NCI-H146 treated with DMSO at 0.1 percent for 48 hours (cell line): ENCODE measurements at regions not wholly inside any gene's neighbourhood (a gene's known extent, or its start where the extent isn't known, plus 50 kb on each side); places are given as distances from the start of the nearest gene placed in this dataset.
"Not testable (repeated sequence)": the region's sequence is repeated elsewhere in the genome, so short reads cannot be mapped to it uniquely, and the experiment has no call there.

Experiments
- DNase-seq: peaks from one replicate; lab custom pipeline; 2025; ENCODE audit not compliant: unreplicated experiment; lab: John Stamatoyannopoulos, UW

DNA sequence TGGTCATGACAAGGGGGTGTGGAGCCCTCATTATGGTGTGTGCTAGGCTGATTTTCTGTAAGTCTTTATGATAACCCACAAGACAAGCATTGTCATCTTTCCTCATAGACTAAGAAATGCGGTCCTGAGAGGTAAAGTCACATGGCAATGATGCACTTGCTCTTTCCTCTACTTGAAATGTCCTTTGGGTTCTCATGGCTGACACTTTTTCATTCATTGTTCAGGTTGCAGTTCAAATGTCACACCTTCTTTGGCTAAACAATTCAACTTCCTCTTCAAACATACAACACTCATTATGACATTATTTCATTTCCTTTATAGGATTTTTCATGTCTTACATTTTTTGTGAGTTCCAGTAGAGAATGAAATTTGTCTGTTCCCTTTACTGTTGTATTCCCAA is 323.6 kb upstream of the PRR16 start:
- no peak for DNase-seq

DNA sequence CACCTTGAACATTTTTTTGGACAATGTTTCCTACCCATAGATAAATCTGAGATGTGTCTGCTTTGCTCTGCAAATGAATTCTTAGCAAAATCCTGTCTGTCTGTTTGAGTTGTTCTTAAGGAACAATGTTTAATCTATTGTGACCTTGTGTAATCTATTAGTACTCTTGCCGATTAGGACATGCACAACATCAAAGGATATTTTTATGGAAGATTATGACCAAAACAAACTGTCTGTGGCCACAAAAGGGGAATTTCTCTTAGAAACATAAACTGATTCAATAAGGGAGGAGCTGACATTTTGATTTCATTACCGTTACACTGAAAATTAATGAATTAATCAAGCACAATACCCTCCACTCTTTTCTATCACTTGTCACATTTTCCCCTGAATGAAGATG is 323.0 kb upstream of the PRR16 start:
- no peak for DNase-seq

DNA sequence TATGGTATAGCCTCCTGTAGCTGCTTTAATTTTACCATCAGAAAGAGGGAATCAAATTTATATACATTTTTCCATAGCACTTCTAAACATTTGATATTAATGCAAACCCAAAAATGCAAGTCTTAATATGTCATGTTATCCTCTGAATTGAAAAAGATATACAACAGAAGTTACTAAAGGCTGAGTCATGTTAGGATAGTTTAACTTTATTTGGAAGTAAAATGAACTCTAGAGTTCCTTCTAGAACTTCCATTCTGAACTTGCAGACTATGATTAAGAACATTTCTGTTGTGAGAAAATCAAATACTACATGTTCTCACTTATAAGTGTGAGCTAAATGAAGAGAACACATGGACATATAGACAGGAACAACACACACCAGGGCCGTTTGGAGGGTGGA is 317.3 kb upstream of the PRR16 start:
- no peak for DNase-seq

DNA sequence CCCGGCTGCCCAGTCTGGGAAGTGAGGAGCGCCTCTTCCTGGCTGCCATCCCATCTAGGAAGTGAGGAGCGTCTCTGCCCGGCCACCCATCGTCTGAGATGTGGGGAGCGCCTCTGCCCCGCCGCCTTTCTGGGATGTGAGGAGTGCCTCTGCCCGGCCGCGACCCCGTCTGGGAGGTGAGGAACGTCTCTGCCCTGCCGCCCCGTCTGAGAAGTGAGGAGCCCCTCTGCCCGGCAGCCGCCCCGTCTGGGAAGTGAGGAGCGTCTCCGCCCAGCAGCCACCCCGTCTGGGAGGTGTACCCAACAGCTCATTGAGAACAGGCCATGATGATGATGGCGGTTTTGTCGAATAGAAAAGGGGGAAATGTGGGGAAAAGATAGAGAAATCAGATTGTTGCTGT is 316.2 kb upstream of the PRR16 start:
- DNase-seq: not testable (repeated sequence)

DNA sequence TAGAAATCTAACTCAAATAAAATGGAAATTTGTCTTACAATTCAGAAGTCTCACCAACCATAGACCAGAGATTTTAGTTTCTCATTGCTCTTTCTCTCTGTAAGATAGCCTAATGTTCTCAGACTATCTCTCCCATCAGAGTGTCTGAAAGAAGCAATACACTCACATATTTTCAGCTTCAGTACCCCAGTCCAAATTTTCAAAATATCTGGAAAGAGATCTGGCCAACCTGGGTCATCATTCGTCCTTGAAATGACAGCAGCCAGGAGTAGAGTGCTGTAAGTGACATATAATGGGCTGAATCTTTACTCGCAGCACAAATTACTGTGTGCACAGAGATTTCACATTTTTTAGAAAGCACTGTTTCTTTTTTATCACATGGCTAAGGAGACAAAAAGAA is 313.3 kb upstream of the PRR16 start:
- no peak for DNase-seq

DNA sequence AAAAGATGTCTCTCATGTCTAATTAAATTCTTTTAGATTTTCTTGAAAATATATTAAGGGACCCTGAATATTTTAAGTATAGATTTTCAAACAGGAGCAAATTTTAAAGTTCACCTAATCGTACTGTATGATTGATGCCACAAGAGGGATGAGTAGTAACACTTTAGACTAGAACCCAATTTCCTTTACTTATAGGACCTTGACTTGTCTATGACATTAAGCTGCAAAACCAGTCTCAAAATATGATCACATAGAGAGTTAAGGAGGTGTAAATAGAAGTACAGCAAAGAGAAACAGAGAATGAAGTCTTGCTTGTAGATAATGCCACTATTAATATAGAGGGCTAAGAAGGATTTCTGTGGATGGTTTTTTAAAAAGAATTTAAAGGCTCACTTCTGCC is 312.9 kb upstream of the PRR16 start:
- DNase-seq: no peak

DNA sequence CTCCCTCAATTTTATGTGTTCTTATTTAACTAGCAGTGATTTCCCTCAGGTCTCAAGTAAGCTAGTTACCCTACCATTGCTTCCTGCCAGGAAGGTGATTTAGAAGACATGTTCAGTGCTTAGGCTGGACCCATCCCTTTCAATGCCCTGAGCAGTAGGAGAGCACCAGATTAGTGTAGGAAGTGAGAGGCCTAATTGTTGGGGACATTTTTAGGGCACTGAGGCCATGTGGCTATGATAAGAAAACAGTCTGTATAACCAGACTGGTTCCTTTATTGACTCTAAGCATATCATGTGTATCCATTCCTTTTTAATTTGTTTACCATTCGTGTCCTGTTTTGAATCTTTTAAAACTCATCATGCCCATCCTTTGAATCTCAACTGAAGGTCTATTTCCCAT is 312.3 kb upstream of the PRR16 start:
- DNase-seq: no peak

DNA sequence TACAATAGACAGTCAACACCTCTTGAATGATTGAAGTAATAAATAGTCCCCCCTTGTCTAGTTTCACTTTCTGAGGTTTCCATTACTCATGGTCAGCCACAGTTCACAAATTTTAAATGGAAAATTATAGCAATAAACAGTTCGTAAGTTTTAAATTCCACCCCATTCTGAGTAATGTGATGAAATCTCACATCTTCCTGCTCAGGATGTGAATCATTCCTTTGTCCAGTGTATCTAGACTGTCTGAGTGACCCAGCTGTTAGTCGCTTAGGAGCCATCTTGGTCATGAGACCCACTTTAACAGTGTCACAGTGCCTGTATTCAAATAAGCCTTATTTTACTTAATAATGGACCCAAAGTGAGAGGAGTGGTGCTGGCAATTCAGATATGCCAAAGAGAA is 311.6 kb upstream of the PRR16 start:
- no peak for DNase-seq

DNA sequence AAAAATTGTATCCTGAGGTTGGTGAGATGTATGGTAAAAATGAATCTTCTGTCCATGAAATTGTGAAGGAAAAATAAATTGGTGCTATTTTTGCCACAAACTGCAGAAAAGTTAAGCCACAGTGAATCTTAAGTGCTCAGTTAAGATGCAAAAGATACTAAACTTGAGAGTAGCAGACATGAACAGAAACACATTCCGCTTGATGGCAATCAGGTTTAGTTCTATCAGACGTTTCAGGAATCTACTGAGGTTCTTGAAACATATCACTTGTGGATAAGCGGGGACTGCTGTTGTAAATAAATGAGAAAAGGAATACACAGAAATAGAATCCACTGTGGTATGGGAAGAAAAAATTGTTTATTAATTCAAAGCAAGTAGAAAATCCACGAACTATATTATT is 311.2 kb upstream of the PRR16 start:
- DNase-seq: no peak

DNA sequence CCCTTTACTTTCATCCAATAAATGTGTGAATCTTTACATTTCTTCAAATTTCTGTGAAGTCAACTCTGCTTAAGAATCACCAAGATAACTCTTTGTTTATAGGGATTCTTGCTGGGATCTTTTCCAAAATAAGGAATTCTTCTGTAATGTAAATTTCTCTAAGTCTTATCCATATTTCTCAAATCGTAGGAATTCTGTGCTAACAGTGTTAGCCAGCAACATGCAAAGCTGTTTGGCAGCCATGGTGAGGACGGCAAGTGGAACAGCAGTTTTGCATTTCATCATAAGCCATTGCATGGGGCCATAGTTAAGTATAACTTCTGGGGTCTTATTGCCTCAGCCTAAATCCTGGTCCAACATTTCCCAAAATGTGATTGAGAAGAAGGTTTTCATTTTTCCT is 310.5 kb upstream of the PRR16 start:
- DNase-seq: no peak

DNA sequence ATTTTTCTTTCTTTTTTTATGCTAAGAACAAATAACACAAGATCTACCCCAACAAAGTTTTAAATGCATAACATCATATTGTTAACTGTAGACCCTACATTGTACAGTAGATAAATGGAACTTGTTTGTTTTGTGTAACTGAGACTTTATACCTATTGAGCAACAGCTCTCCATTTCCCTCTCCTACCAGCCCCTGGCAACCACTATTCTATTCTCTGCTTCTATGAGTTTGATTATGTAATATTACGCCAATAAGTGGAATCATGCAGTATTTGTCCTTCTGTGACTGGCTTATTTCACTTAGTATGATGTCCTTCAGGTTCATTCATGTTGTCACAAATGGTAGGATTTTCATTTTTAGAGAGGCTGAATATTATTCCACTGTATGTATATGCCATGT is 308.2 kb upstream of the PRR16 start:
- no peak for DNase-seq

DNA sequence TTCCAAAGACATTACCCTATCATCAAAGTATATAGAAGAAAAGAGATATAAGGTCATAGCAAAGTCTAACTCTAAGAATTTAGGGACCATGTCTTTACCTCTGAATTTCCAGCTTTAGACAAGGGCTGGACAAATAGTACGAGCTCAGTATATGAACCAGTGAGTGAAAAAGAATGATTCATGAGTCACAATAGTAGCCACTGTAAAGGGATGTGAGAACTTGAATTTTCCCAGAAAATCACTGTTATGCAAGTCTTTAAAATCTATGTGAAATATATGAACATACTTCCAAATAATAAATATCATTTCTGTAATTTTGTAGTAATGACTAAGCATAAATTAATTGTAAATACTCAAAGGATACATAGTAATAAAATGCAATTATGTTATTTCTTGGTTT is 305.9 kb upstream of the PRR16 start:
- no peak for DNase-seq

DNA sequence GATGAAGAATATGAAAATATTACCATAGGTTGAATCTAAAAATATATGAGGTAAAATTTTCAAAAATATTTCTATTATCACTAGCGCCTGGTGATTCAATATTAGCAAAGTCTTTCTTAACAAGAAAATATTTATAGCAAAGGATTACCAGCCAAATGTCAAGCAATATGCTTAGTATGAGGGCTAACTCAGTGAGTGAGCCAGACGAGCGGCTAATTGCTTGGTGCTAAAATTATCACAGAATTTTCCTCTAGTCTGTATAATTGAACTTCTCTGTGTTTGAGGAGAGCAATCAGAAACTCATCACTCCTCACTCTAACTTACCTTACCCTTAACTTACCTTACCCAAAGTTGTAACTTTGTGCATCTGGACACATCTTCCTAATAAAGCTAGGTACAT is 304.9 kb upstream of the PRR16 start:
- DNase-seq: no peak

DNA sequence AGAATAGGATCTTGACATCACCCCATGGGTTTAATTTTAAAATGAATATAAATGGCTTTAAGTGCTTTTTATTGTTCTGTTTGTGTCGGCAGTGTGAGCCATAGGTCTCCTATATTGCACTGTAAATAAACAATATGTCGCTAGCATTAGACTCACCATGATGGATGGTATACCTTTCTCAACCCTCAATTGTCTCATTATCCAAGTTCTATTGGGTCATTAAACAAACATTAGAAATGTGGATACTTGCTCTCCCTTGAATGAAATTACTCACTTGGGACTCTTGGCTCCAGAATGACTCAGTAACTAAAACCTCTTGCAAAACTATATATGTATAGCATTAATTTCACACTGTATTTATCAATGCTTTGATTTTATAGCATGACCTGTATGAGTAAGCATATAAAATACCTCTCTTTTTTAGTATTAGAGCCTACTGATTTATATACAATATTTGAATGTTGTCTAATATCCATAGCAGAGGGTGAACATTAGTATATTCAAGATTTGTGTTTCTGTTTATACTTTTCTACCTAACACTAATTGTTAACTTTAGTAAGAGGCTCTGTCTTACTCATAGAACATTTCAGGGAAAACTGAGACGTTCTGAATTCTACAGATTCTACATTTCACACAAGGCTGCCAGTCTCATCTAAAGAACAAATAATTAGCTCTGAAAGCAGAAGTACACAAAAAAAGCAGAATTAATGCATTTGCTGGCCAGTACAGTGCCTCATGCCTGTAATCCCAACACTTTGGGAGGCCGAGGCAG is 303.8 kb upstream of the PRR16 start:
- DNase-seq: no peak

DNA sequence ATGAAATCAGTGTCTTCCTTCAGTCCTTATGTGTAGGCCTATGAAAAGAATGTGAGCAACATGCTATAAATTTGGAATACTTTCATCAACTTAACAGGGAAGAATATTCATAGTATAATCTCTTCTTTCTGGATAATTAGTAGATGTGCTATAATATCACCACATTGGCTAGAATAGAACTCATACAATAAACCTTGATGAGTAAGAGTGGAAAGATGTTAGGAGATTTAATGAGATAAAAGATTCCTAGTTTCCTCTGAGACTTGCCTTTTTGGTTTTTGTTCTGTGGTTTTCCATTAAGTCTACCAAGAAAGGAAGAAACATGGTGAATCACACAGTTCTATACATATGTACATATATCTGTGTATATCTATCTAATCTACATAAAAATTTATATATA is 301.8 kb upstream of the PRR16 start:
- DNase-seq: no peak

DNA sequence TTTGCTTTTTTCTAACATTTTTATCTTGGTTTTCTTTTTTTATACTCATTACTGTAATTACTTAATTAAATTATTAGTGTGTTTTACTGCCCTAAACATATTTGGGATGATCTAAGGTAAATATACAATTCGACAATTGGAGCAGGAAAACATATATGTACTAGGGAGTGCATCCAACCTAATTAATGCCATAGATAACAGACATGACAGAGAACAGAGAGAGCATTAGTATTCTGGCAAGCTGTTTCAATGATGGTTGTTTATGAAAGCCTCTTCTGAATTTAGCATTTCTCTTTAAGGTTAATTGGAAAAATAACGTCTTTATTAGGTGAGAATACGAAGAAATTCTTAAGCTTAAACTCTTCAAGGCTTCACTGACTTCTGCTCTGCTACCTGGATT is 300.1 kb upstream of the PRR16 start:
- no peak for DNase-seq

DNA sequence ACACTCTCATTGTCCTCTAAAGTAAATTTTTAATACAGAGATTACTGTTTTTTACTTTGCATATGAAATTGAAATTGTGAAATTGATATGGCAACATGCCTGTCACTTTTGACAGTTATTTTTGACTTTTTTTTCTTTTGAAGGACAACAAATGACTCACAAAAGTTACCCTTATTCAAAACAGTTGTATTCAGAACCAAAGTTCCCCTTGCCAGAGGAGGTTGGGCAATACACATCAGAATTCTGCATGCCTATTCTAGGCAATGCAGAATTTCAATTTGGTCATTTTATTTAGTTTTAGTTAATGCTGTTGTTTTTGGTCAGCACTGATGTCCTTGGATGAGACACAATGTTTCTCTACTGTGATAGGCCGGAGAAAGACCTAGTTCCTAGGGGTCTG is 299.1 kb upstream of the PRR16 start:
- DNase-seq: no peak

DNA sequence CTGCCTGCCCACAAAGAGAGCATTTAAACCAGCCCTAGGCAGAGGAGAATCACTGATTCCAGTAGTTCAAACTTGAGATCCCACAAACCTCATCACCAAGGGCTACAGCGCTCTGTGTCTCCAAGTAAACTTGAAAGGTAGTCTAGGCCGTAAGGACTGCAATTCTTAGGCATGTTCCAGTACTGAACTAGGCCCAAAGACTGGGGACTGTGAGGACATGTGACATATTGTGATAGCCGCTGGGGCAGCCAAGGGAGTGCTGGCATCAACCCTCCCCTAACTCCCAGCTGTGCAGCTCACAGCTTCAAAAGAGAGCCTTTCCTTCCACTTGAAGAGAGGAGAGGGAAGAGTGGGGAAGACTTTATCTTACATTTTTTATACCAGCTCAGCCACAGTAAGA is 291.0 kb upstream of the PRR16 start:
- no peak for DNase-seq

DNA sequence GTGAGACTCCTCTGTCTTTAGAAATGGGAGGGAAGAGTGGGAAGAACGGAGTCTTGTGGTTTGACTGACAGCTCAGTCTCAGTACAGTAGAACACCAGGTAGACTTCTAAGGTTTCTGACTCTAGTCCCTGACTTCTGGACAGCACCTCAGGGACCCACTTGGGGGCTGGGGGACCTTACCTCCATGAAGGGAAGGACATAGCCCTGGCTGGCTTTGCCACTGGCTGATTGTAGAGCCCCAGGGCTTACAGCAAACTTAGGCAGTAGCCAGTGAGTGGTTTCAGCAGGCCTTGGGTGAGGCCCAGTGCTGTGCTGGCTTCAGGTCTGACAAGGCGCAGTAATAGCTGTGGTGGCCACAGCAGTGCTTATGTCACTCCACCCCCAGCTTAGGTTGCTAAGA is 290.0 kb upstream of the PRR16 start:
- DNase-seq: no peak

DNA sequence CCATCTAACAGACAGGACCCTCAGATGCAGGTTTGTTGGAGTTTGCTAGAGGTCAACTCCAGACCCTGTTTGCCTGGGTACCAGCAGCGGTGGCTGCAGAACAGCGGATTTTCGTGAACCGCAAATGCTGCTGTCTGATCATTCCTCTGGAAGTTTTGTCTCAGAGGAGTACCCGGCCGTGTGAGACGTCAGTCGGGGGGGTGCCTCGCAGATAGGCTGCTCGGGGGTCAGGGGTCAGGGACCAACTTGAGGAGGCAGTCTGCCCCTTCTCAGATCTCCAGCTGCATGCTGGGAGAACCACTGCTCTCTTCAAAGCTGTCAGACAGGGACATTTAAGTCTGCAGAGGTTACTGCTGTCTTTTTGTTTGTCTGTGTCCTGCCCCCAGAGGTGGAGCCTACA is 282.9 kb upstream of the PRR16 start:
- not testable (repeated sequence) for DNase-seq

DNA sequence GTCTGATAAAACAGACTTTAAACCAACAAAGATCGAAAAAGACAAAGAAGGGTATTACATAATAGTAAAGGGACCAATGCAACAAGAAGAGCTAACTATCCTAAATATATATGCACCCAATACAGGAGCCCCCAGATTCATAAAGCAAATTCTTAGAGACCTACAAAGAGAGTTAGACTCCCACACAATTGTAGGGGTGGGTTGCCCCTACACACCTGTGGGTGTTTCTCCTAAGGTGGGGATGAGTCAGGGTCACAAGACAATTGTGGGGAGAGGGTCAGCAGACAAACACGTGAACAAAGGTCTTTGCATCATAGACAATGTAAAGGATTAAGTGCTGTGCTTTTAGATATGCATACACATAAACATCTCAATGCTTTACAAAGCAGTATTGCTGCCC is 269.4 kb upstream of the PRR16 start:
- not testable (repeated sequence) for DNase-seq

DNA sequence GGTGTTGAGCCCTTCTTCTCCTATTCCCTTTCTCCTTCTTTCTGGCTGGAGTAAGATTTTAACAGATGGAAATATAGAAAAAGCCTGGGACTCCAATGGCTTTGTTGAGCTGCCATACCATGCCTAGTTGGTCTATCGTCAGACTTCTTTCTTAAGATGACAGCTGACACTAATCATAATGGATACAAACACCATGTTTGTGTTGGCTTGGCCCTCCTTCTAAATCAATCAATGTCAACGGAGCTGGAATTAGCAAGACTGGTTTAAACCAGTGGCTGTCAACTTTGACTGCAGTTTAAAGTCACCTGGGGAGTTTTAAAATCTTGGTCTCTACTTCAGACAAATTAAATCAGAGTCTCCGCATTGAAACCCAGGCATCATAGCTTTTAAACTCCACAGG is 264.5 kb upstream of the PRR16 start:
- no peak for DNase-seq

DNA sequence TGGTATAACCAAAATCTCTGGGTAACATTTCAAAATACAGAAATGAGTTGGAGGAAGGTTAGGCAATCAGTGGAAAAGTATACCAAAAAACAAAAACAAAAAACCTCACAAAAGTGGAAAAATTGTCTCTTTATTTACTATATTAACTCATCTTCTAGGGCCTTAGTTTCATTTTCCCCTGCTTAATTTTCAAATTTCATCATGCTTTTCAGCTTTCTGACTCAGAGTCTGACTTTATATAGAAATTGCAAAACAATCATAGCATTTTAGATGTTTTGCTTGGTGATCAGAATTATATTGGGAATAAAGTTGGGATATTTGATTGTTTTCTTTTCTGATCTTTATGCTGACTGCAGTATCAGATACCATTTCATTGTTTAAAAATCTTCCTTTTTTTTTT is 257.0 kb upstream of the PRR16 start:
- DNase-seq: no peak

DNA sequence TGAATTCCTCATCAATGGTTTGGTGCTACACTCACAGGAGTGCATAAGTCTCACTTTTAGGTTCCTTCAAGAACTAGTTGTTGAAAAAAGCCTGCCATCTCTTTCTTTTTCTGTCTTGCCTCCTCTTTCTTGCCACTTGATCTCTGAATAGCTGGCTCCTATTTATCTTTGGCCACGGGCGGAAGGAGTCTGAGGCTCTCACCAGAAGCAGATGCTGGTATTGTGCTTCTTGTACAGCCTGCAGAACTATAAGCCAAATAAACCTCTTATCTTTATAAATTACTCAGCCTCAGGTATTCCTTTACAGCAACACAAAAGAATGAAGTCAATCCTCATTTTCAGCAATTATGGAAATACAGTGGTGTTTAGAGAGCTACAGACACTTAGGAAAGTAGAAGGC is 247.1 kb upstream of the PRR16 start:
- DNase-seq: no peak
